DMS53 treated with DMSO at 0.1 percent for 48 hours (cell line): ENCODE measurements at regions not wholly inside any gene's neighbourhood (a gene's known extent, or its start where the extent isn't known, plus 50 kb on each side); places are given as distances from the start of the nearest gene placed in this dataset.
"Not testable (repeated sequence)": the region's sequence is repeated elsewhere in the genome, so short reads cannot be mapped to it uniquely, and the experiment has no call there.

Experiments
- DNase-seq: peaks from one replicate; lab custom pipeline; 2025; ENCODE audit not compliant: unreplicated experiment; lab: John Stamatoyannopoulos, UW

- no peak for DNase-seq
Observed at GRCh38 chr21:28216976-28217523, 775.6 kb downstream of the LTN1 start.

GRCh38 chr21:28215214-28215954 lies 777.3 kb downstream of the LTN1 start:
- no peak for DNase-seq

DNA sequence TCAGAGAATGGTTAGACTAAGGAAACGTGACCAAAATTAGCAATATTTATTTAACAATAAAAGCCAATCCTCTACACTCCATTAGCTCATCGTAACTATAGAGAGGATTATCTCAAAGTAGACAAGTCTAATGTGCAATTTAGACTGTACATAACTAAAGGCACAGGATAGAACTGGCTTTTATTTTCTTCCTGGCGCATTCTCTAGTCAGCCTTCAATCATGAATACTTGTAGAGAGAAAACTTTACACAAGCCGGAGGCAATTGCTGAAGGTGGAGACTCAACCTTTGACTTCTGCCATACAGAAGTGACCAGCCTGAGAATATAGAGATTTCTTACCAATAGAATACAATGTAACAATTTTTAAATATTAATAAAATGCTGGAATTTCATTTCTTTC lies 777.9 kb downstream of the LTN1 start:
- no peak for DNase-seq

- no peak for DNase-seq
Observed at GRCh38 chr21:28213261-28213660, 779.4 kb downstream of the LTN1 start.

GRCh38 chr21:28212061-28212460 lies 780.6 kb downstream of the LTN1 start:
- DNase-seq = no peak

GRCh38 chr21:28207436-28208173 lies 785.1 kb downstream of the LTN1 start:
- peak; percentile 4 for DNase-seq

DNA sequence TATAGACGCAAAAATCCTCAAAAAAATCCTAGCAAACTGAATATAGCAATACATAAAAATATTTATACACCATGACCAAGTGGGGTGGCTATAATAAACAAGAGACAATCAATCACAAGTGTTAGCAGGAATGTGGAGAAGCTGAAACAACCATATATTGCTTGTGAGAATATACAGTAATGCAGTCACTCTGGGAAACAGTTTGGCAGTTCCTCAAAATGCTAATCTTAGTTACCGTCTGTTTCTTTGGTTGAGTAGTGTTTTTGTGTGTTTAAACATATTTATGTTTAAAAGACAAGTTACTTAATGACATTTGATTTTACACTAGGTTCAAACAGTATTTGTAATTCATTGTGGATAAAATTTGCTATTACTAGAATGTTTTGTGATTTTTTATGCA lies 792.0 kb downstream of the LTN1 start:
- DNase-seq = no peak

GRCh38 chr21:28196981-28197380 lies 795.7 kb downstream of the LTN1 start:
- no peak for DNase-seq

DNA sequence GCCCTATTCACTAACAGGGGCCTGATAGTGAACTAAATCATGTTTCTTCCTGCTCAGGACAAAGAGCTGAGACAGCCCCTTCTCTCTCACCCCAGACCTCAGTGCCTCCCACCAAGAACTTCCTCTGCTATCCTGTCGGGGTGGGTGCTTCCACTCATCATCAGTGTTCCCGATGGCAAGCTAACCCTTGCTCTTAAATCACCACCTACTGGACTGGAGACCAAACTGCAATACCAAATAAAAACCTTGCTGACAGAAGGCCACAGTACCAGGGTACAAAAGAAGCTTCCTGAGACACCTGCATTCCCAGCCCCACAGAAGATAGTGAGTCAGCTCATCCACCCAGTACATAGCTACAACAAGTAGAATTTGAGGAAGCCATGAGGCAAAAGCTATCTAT lies 799.5 kb downstream of the LTN1 start:
- DNase-seq = no peak

DNA sequence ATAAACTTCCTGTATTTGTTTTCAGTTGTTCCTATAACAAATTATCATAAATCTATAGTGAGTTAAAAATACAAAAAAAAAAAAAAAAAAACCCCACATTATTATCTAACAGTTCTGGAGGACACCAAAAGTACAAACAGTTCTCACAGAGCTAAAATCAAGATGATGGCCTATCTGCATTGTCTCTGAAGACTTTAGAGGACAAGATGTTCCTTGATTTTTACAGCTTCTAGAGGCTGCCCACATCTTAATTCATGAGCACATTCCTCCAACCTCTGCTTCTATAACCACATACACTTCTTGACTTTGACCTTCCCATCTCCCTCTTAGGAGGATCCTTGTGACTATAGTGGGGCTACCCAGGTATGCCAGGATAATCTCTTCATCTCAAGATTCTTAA lies 806.1 kb downstream of the LTN1 start:
- no peak for DNase-seq

GRCh38 chr21:28181730-28182129 lies 810.9 kb downstream of the LTN1 start:
- DNase-seq = no peak

DNA sequence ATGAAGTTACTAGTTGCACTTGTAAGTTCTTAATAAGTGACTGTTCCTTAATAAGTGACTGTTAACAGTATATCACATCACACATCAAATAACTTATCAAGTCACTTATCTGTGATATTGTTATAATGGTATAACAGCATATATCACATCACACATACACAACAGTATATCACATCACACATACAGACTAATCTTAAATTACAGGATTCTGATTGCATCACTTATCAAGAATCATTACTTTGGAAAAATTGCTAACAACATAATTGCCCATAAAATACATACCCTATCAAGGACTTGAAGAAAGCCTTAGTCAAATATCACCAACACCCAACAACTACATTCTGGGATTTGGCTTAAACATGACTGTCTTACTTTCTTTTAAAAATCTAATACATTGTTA lies 813.5 kb downstream of the LTN1 start:
- no peak for DNase-seq

DNA sequence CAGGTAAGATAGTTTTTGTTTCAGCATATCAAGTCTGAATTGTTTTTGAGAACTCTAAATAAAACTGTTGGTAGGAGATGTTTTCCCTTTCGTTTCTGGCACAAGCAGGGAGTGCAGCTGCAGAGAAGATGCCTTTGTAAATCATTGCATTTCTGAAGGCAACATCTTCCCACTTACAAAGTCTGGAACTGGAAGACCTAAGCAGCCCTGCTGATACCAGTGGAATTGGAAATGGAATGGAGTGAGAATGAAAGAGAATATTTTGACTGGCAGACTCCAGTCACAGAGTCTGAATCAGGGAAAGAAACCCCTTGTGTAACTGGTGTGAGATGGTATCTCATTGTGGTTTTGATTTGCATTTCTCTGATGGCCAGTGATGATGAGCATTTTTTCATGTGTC lies 815.6 kb downstream of the LTN1 start:
- DNase-seq = no peak

- DNase-seq = no peak
Observed at GRCh38 chr21:28174701-28175100, 818.0 kb downstream of the LTN1 start.

DNA sequence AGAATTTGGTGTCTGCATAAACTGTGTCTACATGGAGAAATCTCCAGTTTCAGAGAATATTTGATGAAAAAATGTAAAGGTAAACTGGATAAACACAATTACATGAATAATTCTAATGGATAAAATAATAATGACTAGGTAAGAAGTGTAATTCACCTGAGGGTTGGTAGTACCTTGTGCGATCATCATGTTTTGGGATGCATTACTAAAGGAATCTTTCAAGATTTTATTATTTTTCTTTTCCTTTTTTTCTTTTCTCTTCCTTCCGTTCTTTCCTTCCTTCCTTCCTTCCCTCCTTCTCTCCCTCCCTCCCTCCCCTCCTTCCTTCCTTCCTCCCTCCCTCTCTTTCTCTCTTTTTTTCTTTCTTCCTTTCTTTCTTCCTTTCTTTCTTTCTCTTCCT lies 818.7 kb downstream of the LTN1 start:
- DNase-seq = no peak

- no peak for DNase-seq
Observed at GRCh38 chr21:28172376-28172775, 820.3 kb downstream of the LTN1 start.

DNA sequence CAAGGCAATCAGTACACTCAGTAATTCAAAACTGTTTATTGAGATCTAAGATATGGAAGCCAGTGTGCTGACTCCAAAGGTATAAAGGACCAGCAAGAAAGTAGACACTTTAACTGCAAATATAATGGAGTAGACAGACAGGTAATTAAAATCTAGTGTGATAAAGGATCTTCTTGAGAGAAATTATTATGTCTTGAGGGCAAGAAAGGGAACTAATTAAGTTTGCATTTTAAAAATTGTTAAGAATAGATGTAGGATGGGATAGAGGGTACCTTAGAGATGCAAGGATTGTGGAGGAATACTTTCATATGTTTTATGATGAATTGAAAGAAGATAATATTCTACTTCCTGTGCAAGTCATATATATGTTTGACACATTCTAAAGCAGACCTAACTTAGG lies 825.3 kb downstream of the LTN1 start:
- DNase-seq = no peak

GRCh38 chr21:28164519-28164918 lies 828.2 kb downstream of the LTN1 start:
- DNase-seq = not testable (repeated sequence)

- DNase-seq = not testable (repeated sequence)
Observed at GRCh38 chr21:28162052-28162451, 830.6 kb downstream of the LTN1 start.

- DNase-seq = no peak
Observed at GRCh38 chr21:28160378-28160777, 832.3 kb downstream of the LTN1 start.

GRCh38 chr21:28159396-28159795 lies 833.3 kb downstream of the LTN1 start:
- DNase-seq = no peak

GRCh38 chr21:28156590-28156989 lies 836.1 kb downstream of the LTN1 start:
- DNase-seq = no peak
